Stimulated activated CD8-positive, alpha-beta memory T cell treated with anti-CD3 and anti-CD28 coated beads, Interleukin-15, amount 100 ng/mL, for 24 hours (primary cell): ENCODE measurements at regions not wholly inside any gene's neighbourhood (a gene's known extent, or its start where the extent isn't known, plus 50 kb on each side); places are given as distances from the start of the nearest gene placed in this dataset.
"Not testable (repeated sequence)": the region's sequence is repeated elsewhere in the genome, so short reads cannot be mapped to it uniquely, and the experiment has no call there.

Experiments used
- DNase-seq: peaks from one replicate; pipeline ENCODE4 v3.0.0-alpha.2; 2020; ENCODE audit warnings: low read depth

DNA sequence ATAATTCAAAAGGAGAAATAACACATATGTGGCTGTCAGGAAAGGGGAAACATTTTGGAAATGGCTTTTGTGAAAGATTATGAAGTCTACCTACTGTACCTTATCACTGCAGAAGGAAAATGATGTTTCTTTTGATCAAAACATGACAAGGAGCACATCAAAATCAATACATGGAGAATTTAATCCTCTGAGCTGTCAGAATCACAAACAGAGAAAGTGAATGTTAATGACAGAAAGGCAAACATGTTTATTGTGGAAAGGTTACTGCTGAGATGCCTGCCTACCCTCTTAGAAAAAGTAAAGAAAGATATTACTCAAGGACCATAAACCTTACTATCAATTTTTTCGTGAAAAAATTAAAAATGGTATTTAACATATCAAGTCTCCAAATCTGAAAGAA, 794.5 kb upstream of the GYPC start:
- DNase-seq: no peak

DNA sequence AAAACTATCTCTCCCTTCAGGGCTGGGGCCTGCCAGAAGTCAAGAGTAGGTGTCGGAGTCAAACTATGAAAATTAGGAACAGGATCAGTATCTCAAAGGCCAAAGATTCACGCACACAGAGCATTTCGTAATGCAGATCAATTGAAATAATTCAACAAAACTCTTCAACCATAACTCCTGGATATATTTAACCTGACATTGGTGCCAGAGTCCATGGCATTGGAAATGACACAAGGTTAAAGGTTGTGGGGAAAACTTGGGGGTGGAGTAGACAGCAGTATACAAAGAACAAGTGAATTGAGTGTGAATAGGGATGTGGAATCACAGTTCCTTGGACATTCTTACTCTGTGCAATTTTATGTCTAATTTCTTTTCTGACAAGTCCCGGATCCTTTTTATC, 788.0 kb upstream of the GYPC start:
- no peak for DNase-seq

DNA sequence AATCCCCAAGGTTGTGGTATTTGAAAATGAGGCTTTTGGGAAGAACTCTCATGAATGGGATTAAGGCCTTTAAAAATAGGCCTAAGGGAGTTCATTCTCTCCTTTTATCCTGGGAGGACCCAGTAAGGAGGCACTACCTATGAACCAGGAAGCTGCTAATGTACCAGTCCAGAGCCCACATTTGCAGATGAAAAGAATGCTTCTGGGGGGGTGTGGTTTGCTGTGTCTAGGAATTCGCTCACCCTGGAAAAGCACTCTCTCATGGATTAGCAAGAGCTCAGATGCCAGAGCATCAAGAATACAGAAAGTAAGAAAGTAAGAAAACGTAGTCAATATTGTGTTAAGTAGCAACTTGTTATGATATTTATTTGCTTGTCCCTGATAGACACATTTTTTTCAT, 785.7 kb upstream of the GYPC start:
- DNase-seq: no peak

DNA sequence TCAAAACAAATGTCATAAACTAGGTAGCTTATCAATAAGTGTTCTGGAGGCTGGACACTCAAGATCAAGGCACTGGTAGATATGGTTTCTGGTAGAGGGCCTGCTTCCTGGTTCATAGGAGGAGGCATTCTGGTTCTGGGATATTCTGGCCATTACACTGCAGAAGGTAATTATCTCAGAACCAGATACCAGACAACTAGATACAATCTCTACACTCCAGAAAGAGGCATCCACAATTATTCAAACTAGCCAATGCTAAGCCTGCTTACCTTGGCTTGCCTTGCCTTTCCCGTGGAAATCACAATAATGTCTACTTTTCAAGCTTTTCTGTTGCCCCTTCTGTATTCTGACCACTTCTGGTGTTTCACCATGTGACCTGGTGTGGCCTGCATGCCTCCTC, 785.2 kb upstream of the GYPC start:
- no peak for DNase-seq

DNA sequence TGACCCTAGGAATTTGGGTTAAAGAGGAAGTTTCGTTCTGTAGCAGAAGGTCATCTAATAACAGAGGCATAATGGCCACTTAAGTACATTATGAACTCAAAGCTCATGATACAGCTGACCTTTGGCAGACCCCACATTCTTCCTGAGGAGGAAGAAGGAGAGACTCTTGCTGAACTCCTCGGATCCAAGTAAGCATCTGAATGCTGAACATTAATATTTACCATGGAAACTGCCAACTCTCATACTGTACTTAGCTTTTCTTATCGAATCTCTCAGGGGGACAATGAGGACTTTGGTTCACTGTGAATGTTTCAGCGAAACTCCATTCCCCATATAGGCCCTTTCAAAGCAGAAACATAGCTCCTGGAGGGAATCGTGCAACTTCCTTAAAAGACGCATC, 781.4 kb upstream of the GYPC start:
- no peak for DNase-seq

DNA sequence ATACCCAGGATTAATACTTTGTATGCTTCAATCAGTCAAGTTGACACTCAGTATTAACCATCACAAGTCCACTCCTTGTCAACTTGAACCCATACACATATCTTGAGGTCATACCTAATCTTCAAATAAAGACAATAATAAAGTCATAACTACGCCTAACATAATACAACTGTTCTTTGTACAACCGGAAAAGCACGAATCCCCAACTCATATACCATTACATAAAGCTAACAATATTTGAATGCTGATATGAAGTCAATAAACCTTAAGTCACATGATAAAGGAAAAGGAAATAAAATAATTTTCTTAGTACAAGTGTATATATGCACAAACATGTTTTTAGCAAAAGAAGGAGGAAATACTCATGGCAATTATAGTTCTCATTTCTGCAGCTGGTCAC, 770.6 kb upstream of the GYPC start:
- no peak for DNase-seq

DNA sequence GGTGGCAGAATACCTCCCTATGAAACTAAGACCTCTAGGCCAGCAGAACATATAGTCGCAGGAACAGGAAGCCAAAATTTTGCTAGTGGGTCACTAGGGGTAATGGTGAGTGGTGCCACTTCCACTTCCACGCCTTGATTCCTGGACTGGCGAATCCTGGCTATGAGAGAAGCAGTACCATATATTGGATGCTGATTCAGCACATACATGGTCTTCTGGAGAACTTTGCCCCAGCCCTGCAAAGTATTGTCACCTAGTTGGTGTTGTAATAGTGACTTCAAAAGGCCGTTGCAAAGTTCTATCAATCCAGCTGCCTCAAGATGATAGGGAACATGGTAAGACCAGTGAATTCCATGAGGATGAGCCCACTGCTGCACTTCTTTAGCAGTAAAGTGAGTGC, 769.8 kb upstream of the GYPC start:
- DNase-seq: no peak

DNA sequence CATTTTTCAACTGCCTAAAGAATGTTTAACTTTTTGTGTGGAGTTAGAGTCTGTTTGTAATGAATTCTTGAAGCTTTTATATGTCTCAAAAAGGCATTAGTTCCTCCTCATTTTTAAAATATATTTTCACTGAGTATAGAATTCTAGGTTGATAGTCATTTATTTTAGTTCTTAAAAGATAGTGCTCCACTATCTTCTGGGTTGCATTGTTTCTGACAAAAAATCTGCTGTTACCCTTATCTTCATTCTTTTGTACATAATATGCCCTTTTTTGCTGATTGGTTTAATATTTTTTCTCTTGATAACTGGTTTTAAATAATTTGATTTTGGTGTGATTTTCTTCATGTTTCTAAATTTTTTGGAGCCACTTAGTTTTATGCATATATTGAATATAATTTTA, 754.7 kb upstream of the GYPC start:
- DNase-seq: no peak

DNA sequence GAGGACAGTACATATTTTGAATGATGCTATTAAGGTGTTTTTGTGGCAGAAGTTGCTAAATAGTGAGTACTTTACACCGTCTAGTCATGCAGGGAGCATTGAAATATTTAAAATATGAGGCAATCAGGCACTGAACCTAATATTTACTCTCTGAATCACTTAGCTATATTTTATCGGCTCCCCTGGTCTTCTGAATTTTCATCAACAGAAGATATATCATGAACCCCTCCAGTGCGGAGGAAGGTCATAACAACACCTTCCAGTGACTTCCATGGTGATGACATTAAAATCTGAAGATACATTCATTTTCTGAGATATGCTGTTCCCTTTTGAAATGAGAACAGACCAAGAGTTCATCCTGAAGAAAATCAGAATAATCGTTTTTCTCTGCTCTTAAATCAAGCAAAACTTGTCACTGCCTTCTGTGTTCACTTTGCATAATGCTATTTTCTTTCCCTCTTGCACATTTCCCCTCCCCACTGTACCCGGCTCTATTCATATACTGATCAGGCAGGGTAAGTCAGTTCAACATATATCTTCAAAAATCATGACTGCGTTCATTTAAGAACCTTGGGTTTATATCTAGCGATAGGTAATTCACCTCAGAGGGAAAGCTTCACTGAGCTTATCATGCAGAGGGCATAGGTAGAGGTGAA, 729.9 kb upstream of the GYPC start:
- DNase-seq: no peak

DNA sequence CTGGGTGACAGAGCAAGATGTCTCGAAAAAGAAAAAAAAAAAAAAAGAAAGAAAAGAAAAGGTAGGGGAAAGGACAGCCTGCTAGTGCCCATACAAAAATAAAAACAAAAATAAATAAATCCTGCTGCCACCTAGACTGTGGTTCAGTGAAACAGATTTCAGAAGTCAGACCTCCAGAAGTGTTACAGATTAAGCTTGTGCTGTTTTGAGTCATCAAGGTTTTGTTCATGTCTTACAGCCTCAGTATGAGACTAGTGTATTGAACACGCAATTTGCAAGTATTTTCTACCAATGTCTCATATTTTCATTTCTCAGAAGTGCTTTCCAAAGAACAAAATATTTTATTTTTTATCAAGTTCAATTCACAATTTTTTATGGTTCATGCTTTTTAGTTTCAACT, 720.4 kb upstream of the GYPC start:
- no peak for DNase-seq

DNA sequence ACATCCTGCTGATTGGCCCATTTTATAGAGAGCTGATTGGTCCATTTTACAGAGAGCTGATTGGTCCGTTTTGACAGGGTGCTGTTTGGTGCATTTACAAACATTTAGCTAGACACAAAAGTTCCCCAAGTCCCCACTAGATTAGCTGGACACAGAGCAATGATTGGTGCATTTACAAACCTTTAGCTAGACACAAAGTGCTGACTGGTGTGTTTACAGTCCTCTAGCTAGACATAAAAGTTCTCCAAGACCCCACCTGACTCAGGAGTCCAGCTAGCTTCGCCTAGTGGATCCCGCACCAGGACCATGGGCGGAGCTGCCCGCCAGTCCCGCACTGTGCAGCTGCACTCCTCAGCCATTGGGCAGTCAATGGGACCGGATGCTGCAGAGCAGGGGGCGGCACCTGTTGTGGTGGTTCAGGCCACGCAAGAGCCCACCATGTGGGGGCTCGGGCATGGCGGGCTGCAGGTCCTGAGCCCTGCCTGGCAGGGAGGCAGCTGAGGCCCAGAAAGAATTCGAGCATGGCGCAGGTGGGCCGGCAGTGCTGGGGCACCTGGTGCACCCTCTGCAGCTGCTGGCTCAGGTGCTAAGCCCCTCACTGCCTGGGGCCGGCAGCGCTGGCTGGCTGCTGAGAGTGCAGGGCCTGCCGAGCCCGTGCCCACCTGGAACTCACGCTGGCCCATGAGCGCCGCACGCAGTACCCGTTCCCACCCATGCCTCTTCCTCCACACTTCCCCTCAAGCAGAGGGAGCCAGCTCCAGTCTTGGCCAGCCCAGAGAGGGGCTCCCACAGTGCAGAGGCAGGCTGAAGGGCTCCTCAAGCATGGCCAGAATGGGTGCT, 713.2 kb upstream of the GYPC start:
- DNase-seq: no peak

DNA sequence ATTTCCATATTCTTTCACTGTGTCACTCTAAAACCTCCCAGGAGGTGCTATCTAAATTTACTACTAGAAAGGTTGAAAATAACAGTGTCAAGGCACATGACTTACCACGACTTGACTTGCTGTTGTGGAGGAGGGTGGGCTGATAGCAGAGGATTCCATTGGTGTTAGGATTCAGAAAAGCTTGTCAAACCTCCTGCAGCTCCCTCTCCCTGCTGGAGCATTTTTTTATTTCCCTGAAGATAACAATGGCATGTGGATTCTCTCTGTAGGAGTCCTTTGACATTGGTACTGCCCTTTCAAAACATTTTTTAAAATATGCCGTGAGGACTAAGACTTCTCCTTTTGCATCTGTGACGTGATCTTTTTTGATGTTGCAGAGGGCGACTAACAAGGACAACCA, 696.9 kb upstream of the GYPC start:
- DNase-seq: no peak

DNA sequence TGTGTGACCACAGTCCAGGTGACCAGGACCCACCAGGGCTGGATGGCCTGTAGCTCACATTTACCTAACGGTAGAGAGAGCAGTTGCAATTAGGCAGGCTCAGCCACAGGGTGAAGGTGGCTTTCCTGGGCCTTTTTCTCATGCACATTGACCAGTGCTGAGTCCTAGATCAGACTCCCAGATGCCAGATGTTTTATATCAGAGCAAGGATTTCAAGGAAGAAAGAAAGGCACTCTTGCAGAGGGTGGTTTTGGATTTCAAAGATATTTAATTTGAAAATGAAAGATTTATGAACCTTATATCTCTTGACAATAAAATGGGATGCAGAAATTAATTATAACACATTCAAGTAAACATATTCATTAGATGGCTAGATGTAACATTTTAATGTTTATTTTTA, 694.2 kb upstream of the GYPC start:
- no peak for DNase-seq

DNA sequence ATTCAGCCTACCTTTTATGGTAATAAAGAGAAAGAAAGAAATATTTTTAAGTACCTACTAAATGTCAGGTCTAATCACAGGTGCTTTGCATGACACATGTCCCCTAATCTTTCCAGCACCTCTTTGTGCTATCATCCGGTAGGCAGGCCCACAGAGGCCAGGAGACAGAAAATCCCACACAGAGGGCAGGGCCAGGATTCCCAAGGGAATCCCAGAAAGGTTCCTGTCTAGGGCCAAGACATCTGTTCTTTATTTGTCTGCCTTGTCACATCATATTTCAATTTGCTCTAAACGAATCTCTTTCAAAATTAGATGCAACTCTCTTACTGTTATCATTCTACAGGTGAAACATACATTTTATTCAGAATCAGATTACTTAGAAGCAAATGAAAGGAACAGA, 676.1 kb upstream of the GYPC start:
- no peak for DNase-seq

DNA sequence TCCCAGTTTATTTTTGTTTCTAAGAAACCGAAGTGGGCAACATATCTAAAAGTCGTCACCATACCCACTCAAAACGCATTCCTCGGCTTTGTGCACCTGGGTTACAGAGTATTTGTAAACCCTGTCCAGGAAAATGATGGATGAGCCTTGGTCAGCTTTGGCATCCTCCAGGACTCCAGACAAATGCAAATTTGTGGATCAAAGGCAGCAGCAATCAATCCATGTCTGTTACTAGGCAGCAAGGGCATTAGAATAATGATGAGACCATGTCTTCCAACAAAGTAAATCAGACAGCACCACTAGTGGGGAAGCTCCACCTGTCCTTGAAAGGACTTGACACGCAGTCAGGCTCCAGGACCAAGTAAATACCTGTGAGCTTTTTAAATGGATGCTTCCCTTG, 672.6 kb upstream of the GYPC start:
- DNase-seq: no peak

DNA sequence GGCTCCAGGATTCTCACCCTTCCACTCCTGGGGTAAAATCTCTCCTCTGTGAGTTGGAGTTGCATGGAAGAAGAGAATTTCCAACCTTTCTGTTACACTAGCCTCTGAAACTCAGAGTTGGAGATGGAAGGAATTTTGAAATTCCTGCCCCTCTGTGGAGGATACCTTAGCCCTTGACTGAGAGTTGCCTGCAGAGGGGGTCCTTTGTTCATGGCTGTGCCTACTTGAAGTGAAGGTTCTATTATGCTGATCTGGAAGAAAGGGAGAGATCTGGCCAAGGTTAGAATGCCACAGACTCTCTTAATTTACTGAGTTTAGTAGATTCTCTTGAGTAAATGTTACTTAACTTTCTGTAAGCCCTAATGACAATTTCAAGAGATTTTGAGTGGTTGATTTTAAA, 626.6 kb upstream of the GYPC start:
- no peak for DNase-seq

DNA sequence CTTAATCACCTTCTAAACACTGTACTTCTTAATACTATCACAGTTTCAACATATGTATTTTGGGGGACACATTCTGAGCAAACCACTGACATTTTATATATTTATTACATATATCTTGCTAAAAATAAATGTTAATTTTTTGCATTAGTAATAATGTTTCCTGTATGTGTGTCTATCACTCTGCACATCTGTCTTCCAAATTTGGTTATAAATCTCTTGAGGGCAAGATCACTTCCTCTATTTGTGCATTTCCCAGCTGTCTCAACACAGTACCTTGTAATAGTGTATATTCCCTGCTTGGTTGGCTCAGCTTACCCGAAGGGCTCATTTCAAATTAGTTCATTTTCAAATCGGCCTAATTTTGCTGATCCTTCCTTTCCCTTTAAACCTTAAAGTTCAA, 617.1 kb upstream of the GYPC start:
- no peak for DNase-seq

DNA sequence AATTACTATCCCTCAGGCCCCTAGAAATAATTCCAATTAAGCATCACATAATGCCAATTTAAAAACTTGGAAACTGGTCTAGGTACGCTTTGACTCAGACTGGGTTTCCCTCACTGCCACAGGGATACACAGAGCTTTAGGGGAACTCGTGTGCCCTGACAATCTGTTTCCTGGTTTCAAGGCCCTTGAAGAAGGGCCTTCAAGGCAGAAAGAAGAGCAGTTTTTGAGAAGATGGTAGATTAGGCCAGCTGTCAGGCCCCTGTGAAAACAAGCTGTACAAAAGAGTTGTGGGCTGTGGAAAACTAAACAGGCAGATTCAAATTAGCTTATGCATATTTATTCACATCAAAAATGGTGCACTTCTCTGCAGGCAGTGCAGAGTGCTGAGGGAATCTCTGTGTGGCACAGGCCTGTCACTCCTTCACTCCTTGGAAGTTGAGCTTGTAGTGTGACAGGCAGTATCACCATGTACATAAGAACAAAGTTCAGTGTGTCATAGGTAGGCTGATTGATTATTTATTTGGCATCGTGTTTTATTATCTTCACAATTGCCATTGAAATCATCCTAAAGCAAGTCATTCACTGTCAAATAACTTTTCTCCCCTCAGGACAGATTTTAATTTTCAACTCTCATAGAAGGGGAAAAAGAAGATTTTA, 614.4 kb upstream of the GYPC start:
- no peak for DNase-seq

DNA sequence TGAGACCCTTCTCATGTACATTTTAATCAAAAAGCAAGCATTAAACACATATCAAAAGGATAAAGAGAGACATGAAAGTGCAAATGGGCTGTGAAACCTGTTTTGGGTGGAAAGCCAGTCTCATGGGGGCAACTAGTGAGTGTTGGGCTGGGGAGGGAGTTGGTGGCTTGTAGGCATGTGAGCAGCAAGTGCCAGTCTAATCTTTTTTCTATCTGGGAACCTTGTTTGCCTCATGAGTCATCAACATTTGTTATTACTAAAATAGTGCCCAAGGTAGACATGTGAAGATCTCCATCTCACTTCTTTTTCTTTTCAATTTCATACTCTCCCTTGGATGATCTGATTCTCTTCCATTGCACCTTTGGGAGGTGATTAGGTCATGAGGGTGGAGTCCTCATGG, 613.9 kb upstream of the GYPC start:
- no peak for DNase-seq

DNA sequence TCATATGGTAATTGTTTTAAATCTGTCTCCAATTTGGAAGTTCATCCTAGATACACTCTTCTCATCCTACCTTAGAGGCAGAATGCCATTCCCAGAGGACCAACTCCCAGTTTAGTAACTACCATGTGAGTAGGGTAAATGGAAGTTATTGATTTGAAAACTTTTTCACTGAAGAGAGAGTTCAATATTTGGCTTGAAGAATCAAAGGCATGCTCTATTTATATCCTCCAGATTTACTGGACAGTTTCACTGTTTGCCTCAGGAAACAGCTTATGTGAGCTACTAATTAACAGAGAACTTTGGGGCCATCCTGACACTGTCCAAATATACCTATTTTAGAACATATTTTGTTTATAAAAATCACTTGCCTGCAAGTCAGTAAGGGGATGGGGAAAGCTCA, 607.2 kb upstream of the GYPC start:
- no peak for DNase-seq

DNA sequence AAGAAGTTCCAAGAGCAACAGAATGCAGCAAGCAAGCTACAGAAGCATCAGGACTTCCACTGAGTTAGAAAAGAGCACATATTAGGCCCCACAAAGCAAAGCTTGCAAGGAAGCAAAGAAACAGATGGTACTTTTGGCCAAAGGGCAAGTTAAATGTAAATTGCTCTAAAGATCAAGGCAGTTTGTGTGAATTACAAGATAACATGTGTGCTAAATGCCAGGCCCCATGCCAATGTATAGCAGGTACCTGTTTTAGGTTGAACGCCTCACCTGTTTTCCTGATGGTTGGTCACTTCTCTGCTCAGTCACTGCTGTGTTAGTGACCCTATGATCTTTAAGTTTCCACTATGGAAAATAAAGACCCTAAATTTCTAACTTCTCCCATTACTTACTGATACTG, 606.5 kb upstream of the GYPC start:
- no peak for DNase-seq

DNA sequence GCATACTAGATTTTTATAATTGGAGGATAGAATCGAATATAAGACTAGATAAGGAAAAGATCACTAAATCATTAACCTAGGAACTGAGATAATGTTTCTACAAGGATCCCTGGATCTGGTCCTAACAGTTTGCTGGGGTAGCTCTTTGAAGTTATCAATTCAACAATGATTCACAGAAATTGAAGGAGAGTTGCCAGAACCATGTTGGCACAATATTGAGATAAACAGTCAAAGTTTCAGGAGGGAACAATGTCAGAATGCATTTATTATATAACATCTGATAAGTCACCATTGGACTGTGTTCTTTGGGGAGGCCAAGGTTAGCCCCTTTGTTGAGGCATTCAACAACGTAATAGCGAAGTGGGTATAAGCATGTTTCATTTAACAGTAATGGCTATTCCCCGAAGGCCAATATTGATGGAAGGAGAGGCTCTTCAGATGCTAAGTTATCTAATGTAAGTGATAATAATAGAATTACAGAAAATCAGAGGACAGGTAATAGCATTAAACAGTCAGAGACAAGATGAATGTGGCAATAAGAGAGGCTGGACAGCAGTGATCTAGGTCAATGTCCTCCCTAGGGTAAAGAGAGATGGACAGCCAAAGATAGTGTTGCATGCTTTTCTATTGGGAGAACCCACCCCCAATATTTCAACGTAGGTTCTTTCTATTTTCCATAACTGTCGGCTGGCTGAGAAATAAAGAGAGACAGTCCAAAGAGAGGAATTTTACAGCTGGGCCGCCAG, 604.8 kb upstream of the GYPC start:
- DNase-seq: no peak

DNA sequence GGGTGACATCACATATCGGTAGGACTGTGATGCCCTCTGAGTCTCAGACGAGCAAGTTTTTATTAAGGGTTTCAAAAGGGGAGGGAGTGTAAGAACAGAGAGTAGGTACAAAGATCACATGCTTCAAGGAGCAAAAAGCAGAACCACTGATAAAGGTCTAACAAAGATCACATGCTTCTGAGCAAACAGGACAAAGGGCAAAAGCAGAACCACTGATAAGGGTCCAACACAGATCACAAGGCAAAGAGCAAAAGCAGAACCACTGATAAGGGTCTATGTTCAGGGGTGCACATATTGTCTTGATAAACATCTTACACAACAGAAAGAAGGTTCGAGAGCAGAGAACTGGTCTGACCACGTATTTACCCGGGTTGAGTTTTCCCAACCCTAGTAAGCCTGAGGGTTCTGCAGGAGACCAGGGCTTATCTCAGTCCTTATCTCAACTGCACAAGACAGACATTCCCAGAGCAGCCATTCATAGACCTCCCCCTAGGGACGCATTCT, 604.2 kb upstream of the GYPC start:
- DNase-seq: not testable (repeated sequence)
